ENCODE measurements at regions not wholly inside any gene's neighbourhood (a gene's known extent, or its start where the extent isn't known, plus 50 kb on each side); places are given as distances from the start of the nearest gene placed in this dataset.

- WGBS, 2 donors (ENCODE audit: low coverage in 1 of 2): 33 to 34% methylated on average over 3 to 4 of the region's 4 CpGs
Observed at GRCh38 chrX:113770071-113770470, 813.8 kb upstream of the HTR2C start.

DNA sequence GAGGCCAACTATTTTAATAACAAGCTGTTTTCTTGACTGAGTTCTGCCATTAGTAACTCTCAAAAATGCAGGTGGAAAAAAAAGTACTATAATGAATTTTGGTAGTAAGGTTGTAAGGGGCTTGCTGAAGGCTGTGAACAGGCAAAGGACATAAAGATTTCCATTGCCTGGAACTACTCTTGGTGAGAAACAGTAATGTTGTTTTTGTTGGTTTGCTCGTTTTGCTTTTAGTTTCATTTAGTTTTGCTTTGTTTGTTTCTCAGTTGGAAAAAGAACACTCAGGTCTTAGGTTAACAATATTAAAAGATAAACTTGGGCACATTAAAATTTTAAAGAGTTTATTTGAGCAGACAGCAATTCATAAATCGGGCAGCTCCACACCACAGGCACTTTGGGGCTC lies 824.5 kb upstream of the HTR2C start:
- no peaks in the 10 kb centered on the region for H3K27me3 ChIP-seq
- TF ChIP-seq POLR2A (IDR thresholded peaks at IDR 0.05) (no peak), POLR2AphosphoS5 (IDR thresholded peaks at IDR 0.05) (no peak)
- H3K36me3 ChIP-seq: no peaks in the 10 kb centered on the region
- no peaks in the 10 kb centered on the region for H3K9me3 ChIP-seq
- no peak for ATAC-seq
- no peaks in the 10 kb centered on the region for H3K4me1 ChIP-seq
- no peak overlapping the region for H3K27ac ChIP-seq
- no peak overlapping the region for H3K4me3 ChIP-seq
- WGBS, 2 donors (ENCODE audit: low coverage in 1 of 2): 49 to 72% methylated on average over 2 of the region's 2 CpGs

More at GRCh38 chrX:113770071-113770470, 813.8 kb upstream of the HTR2C start:
- Histone ChIP-seq H3K9me3 (no peaks in the 10 kb centered on the region), H3K4me1 (no peaks in the 10 kb centered on the region), H3K27me3 (no peaks in the 10 kb centered on the region), H3K4me3 (no peak overlapping the region), H3K36me3 (no peaks in the 10 kb centered on the region), H3K27ac (no peak overlapping the region)
- TF ChIP-seq, protein P1, sequence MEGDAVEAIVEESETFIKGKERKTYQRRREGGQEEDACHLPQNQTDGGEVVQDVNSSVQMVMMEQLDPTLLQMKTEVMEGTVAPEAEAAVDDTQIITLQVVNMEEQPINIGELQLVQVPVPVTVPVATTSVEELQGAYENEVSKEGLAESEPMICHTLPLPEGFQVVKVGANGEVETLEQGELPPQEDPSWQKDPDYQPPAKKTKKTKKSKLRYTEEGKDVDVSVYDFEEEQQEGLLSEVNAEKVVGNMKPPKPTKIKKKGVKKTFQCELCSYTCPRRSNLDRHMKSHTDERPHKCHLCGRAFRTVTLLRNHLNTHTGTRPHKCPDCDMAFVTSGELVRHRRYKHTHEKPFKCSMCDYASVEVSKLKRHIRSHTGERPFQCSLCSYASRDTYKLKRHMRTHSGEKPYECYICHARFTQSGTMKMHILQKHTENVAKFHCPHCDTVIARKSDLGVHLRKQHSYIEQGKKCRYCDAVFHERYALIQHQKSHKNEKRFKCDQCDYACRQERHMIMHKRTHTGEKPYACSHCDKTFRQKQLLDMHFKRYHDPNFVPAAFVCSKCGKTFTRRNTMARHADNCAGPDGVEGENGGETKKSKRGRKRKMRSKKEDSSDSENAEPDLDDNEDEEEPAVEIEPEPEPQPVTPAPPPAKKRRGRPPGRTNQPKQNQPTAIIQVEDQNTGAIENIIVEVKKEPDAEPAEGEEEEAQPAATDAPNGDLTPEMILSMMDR (IDR thresholded peaks at IDR 0.05): no peak
- no peak for ATAC-seq

GRCh38 chrX:113747274-113747973 lies 836.5 kb upstream of the HTR2C start:
- TF ChIP-seq, protein P1 (IDR thresholded peaks at IDR 0.05): no peak
- no peak for TF ChIP-seq EP300 (IDR thresholded peaks at IDR 0.05)
- no peak for TF ChIP-seq POLR2A (IDR thresholded peaks at IDR 0.05)
- TF ChIP-seq POLR2AphosphoS5 (IDR thresholded peaks at IDR 0.05): no peak
- Histone ChIP-seq H3K9me3 (no peaks in the 10 kb centered on the region), H3K27me3 (no peaks in the 10 kb centered on the region), H3K27ac (no peak overlapping the region), H3K36me3 (no peaks in the 10 kb centered on the region), H3K4me1 (no peaks in the 10 kb centered on the region), H3K4me3 (no peak overlapping the region)
- no peak for ATAC-seq
- 80 to 89% methylated on average over 1 of the region's 1 CpG for WGBS, 2 donors (ENCODE audit: low coverage in 1 of 2)

DNA sequence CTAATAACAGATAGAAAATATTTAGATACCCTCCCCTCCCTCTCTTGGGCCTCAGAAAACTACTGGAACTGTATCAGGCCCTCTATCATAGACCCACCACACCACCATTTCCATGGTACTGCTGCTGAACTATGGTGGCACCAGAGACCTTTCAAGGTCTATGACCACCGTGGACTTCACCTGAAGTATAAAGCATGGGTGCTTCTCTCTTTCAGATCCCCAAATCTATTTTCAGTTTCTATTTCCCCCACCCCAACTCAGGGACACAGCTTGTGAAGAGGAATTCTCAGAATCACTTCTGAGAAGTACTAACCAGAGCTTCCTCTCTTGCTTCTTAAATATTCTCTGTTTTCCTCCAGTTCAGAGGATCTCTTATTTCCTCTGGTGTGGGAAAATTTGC lies 840.8 kb upstream of the HTR2C start:
- TF ChIP-seq POLR2A (IDR thresholded peaks at IDR 0.05) (no peak), POLR2AphosphoS5 (IDR thresholded peaks at IDR 0.05) (no peak), EP300 (IDR thresholded peaks at IDR 0.05) (no peak)
- TF ChIP-seq, protein P1 (IDR thresholded peaks at IDR 0.05): no peak
- no peak overlapping the region for H3K4me3 ChIP-seq
- no peaks in the 10 kb centered on the region for H3K36me3 ChIP-seq
- H3K27me3 ChIP-seq: no peaks in the 10 kb centered on the region
- WGBS, 2 donors (ENCODE audit: low coverage in 1 of 2): 38 to 100% methylated on average over 1 of the region's 1 CpG
- no peaks in the 10 kb centered on the region for H3K4me1 ChIP-seq
- ATAC-seq: no peak
- no peak overlapping the region for H3K27ac ChIP-seq
- H3K9me3 ChIP-seq: no peaks in the 10 kb centered on the region

GRCh38 chrX:113741744-113742143 lies 842.1 kb upstream of the HTR2C start:
- no peak overlapping the region for H3K4me3 ChIP-seq
- WGBS, 2 donors (ENCODE audit: low coverage in 1 of 2): 31 to 43% methylated on average over 2 of the region's 2 CpGs
- no peak for TF ChIP-seq POLR2AphosphoS5 (IDR thresholded peaks at IDR 0.05)
- TF ChIP-seq POLR2A (IDR thresholded peaks at IDR 0.05): no peak
- no peak for TF ChIP-seq EP300 (IDR thresholded peaks at IDR 0.05)
- TF ChIP-seq, protein P1 (IDR thresholded peaks at IDR 0.05): no peak
- H3K9me3 ChIP-seq: no peaks in the 10 kb centered on the region
- H3K27me3 ChIP-seq: no peaks in the 10 kb centered on the region
- no peak for ATAC-seq
- H3K4me1 ChIP-seq: no peaks in the 10 kb centered on the region
- H3K36me3 ChIP-seq: no peaks in the 10 kb centered on the region
- H3K27ac ChIP-seq: no peak overlapping the region

All from gastroesophageal sphincter (tissue), 4 donors.